ENCODE measurements at regions not wholly inside any gene's neighbourhood (a gene's known extent, or its start where the extent isn't known, plus 50 kb on each side); places are given as distances from the start of the nearest gene placed in this dataset.

- no peaks in the 10 kb centered on the region for H3K4me1 Mint-ChIP-seq
- H3K4me3 Mint-ChIP-seq: no peak overlapping the region
- no peaks in the 10 kb centered on the region for H3K4me1 ChIP-seq (ENCODE audit: control insufficient read depth, insufficient read depth, low read length)
- H3K27me3 ChIP-seq (ENCODE audit: control insufficient read depth, insufficient read depth, low read length): no peaks in the 10 kb centered on the region
- WGBS (ENCODE audit: insufficient coverage): 97% methylated on average over 6 of the region's 6 CpGs
- intact Hi-C loops (cut with micrococcal nuclease): no loop called here
- H3K27me3 Mint-ChIP-seq (ENCODE audit: low read depth in 2 of 2): peaks cover 0 to 4% of the 10 kb centered on the region in 2 donors
- no peaks in the 10 kb centered on the region for H3K9me3 ChIP-seq (ENCODE audit: control insufficient read depth, insufficient read depth, low read length)
- H3K27ac ChIP-seq (ENCODE audit: low read length): no peak overlapping the region
- ATAC-seq (no peak), DNase-seq (no peak)
- no peak overlapping the region for H3K4me3 ChIP-seq (ENCODE audit: low read length)
- no peak overlapping the region for H3K27ac Mint-ChIP-seq
- H3K36me3 Mint-ChIP-seq: no peaks in the 10 kb centered on the region
- no peak for TF ChIP-seq CTCF (IDR thresholded peaks at IDR 0.05)
- no peaks in the 10 kb centered on the region for H3K9me3 Mint-ChIP-seq
- H3K36me3 ChIP-seq (ENCODE audit: control insufficient read depth, insufficient read depth, low read length): no peaks in the 10 kb centered on the region
Measured at GRCh38 chr4:82125787-82126297, 247.9 kb downstream of the HNRNPD start.

GRCh38 chr4:82124932-82125786, 248.6 kb downstream of the HNRNPD start:
- Histone ChIP-seq H3K36me3 (ENCODE audit: control insufficient read depth, insufficient read depth, low read length) (no peaks in the 10 kb centered on the region), H3K27me3 (ENCODE audit: control insufficient read depth, insufficient read depth, low read length) (no peaks in the 10 kb centered on the region), H3K9me3 (ENCODE audit: control insufficient read depth, insufficient read depth, low read length) (no peaks in the 10 kb centered on the region), H3K4me3 (ENCODE audit: low read length) (no peak overlapping the region), H3K27ac (ENCODE audit: low read length) (no peak overlapping the region), H3K4me1 (ENCODE audit: control insufficient read depth, insufficient read depth, low read length) (no peaks in the 10 kb centered on the region)
- 89% methylated on average over 7 of the region's 7 CpGs for WGBS (ENCODE audit: insufficient coverage)
- no peak for TF ChIP-seq CTCF (IDR thresholded peaks at IDR 0.05)
- H3K4me1 Mint-ChIP-seq: no peaks in the 10 kb centered on the region
- H3K27ac Mint-ChIP-seq: no peak overlapping the region
- no peaks in the 10 kb centered on the region for H3K9me3 Mint-ChIP-seq
- no peak for ATAC-seq
- intact Hi-C loops (cut with micrococcal nuclease): no loop called here
- peaks cover 0 to 4% of the 10 kb centered on the region in 2 donors for H3K27me3 Mint-ChIP-seq (ENCODE audit: low read depth in 2 of 2)
- no peak overlapping the region for H3K4me3 Mint-ChIP-seq
- no peaks in the 10 kb centered on the region for H3K36me3 Mint-ChIP-seq
- no peak for DNase-seq

GRCh38 chr4:82124365-82124764, 249.4 kb downstream of the HNRNPD start:
- DNase-seq: no peak
- no peak for ATAC-seq
- Mint-ChIP-seq H3K36me3 (no peaks in the 10 kb centered on the region), H3K9me3 (no peaks in the 10 kb centered on the region), H3K4me3 (no peak overlapping the region), H3K27ac (no peak overlapping the region), H3K27me3 (ENCODE audit: low read depth in 2 of 2) (peaks cover 0 to 4% of the 10 kb centered on the region in 2 donors), H3K4me1 (no peaks in the 10 kb centered on the region)
- no peak overlapping the region for H3K4me3 ChIP-seq (ENCODE audit: low read length)
- H3K4me1 ChIP-seq (ENCODE audit: control insufficient read depth, insufficient read depth, low read length): no peaks in the 10 kb centered on the region
- no peaks in the 10 kb centered on the region for H3K36me3 ChIP-seq (ENCODE audit: control insufficient read depth, insufficient read depth, low read length)
- 91% methylated on average over 4 of the region's 5 CpGs for WGBS (ENCODE audit: insufficient coverage)
- TF ChIP-seq CTCF (IDR thresholded peaks at IDR 0.05): no peak
- no peaks in the 10 kb centered on the region for H3K27me3 ChIP-seq (ENCODE audit: control insufficient read depth, insufficient read depth, low read length)
- H3K27ac ChIP-seq (ENCODE audit: low read length): no peak overlapping the region
- no peaks in the 10 kb centered on the region for H3K9me3 ChIP-seq (ENCODE audit: control insufficient read depth, insufficient read depth, low read length)
- intact Hi-C loops (cut with micrococcal nuclease): no loop called here

Measured in natural killer cell (primary cell).